HL-60 (cell line): ENCODE measurements at regions not wholly inside any gene's neighbourhood (a gene's known extent, or its start where the extent isn't known, plus 50 kb on each side); places are given as distances from the start of the nearest gene placed in this dataset.

ENCODE experiments used
- CTCF ChIP-seq: IDR thresholded peaks from one replicate; pipeline ENCODE4 v1.5.1; 2011; ENCODE audit warnings: low read length, control low read depth, inconsistent platforms; ENCODE audit not compliant: insufficient read depth
- POLR2AphosphoS5 ChIP-seq: IDR thresholded peaks from 2 replicates; pipeline ENCODE4 v1.6.1; 2012; ENCODE audit warnings: low read depth

GRCh38 chr1:168373869-168374268 lies 93.2 kb downstream of the TBX19 start:
- TF ChIP-seq CTCF (no peak), POLR2AphosphoS5 (no peak)
